Left hindlimb (tissue), 1 donor: ENCODE measurements at regions not wholly inside any gene's neighbourhood (a gene's known extent, or its start where the extent isn't known, plus 50 kb on each side); places are given as distances from the start of the nearest gene placed in this dataset.

Experiments used
- DNase-seq: peaks from one replicate; pipeline ENCODE4 v3.0.0-alpha.2; 2018

DNA sequence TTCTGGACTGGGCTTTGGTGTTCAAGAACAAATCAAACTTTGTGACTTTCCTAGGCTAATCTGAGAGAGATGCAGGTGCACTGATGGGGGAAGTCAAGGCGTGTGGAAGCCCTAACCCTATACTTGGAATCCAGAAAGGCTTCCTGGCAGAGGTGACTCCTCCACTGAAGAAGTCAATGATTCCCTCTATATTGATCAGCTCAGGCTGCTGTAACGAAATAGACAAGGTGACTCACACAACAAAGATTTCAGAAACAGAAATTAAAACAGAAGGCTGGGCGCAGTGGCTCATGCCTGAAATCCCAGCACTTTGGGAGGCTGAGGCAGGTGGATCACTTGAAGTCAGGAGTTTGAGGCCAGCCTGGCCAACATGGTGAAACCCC lies 69.6 kb upstream of the GGTA1 start:
- DNase-seq, result no peak

DNA sequence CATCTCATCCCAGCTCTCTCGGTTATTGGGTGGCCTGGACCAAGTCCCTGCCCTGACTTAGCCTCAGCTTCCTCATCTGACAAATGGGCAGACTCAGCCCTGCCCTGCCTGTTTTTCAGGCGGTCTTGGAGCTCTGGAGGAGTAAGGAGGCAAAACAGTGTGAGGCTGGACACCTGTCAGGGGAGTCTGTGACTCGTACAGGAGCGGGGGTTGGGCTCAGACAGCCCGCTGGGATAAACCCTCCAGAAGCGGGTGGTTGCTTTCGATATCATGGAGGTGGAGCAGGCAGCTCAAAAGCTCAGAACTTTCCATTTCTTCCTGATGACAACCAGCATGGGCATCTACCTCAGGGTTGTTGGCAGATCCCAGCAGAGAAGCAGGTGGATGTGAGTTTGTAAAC lies 72.9 kb upstream of the GGTA1 start:
- no peak for DNase-seq

DNA sequence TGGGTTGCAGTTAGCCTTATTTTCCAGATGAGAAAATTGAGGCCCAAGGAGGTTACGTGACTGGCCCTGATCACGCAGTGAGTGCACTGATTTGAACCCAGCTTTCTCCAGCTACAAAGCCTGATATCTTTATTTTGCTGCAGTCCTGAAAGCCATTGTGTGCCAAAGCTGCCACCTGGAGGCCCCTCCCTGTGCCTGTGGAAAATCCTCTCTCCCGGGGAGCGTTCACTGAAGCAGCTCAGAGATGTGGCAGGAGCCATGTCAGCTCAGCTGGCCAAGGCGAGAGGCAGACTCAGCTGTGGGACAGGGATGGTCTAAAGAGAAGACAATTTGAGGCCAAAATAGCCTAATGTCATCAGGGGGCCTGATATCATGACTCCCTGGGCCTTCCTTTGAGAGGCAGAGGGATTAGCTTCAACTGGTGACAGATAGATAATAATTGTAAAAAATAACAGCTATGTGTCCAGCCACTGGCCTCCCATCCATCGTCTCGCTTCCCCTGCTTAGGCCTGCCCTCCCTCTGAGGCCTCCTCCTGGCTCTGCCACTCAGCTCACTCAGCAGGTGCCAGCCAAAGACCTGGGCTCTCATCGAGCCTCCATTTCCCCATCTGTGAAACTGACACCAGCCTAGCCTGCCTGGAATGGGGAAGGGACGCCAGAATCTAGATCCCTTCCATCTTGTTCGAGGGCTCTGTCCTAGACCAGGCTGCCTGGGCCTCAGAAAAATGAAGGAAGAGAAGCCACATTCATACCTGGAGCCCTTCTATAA lies 74.3 kb upstream of the GGTA1 start:
- no peak for DNase-seq

DNA sequence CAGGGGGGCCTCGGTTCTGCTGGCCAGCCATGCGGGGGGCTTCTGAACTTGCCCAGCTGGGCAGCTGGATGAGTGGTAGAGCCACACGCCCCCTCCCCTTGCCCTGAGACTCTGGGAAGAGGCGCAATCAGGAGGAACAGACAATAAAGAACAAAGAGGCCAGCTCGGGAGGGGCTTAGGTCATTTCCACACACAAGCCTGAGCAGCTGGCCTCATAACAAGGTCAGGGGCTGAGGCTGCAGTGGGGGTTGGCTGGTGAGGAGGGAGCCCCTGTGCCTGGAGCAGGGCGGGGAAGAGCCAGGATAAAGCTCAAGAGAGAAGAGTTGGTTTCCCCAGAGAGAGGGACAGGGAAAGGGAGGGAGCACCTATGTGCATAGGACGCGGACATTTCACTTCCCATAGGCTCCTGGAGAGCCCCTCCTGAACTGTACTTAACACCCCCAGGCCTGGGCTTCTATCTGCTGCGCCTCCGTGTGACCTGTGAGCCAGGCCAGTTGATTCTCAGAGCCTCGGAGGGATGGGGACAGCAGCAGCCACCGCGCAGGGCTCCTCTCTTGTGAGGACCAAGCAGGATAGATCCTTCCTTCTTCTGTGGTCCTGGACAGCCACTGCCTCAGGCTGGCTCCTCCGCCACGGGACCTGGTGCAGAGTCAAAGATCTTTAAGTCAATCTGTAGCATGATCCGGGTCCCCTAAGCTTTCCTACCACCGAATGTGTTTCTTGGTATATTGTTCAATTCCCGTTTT lies 75.3 kb upstream of the GGTA1 start:
- DNase-seq, result no peak

DNA sequence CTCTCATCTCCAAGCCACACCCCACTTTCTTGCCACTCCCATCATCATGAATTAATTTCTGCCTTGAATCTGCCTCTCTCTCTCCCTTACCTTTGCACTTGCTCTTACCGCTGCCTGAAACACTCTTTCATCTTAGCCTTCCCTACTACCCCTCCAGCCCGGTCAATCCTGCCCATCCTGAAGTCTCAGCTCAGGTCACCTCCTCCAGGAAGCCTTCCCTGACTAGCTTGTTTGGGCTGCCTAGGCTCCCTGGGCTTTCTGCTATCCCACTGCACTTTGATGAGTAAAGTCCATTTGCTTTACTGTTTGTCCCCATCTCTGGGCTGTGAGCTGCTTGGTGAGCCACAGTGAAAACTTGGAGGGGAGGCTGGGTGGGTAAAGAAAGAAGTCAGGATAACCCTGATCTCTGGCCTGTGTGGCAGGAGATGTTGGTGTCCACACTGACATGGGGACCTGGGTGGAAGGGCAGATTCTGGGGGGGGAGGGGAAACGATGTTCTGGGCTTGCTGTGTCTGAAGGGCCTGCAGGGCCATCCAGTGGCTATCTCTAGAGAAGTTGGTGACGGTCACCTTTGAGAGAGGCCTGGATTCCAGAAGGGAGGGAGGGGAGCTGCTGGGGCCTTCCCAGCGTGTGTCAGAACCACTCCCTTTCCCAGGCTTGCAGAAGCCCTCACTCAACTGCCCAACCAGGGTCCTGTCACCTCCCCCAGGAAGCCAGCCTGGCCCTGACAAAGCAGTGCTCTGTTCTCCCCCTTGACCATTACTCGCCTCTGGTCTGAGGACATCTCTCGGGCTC lies 75.0 kb upstream of the DAB2IP start:
- no peak for DNase-seq

DNA sequence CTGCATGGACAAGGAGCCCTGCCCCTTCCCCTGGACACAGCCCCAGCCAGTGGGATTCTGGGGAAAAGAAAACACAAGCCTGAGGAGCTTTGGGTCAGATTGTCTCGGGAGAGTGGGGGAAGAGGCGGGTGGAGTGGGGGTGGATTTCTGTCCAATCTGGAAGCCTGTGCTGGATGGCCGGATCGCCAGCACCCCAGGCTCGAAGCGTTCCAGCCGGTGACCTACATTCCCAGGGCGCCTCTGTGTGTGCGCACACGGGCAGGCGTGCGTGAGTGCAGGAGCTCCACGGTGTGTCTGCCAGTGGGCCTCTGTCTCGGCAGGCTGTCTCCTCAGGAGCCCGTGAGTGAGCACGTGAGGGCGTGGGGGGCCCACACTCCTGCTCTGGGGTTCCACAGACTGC lies 74.3 kb upstream of the DAB2IP start:
- DNase-seq, result no peak

DNA sequence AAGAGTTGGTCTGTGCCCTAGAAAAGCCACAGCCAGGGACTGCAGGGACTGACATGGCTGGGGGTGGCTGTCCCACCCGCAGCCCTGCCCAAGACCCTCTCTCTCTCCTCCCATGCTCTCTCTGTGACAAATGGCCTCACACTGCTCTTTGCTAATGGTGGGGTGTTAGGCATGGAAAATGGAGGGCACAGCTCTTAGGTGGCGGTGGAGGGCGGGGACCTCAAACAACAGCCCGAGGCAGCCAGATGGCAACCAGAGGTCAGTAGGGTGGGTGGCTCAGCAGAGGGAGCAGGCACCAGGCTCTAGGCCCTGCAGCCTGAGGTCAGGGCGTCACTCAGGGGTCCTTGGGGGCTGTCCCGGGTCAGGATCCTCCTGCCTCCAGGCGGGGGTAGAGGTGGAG lies 73.9 kb upstream of the DAB2IP start:
- no peak for DNase-seq

DNA sequence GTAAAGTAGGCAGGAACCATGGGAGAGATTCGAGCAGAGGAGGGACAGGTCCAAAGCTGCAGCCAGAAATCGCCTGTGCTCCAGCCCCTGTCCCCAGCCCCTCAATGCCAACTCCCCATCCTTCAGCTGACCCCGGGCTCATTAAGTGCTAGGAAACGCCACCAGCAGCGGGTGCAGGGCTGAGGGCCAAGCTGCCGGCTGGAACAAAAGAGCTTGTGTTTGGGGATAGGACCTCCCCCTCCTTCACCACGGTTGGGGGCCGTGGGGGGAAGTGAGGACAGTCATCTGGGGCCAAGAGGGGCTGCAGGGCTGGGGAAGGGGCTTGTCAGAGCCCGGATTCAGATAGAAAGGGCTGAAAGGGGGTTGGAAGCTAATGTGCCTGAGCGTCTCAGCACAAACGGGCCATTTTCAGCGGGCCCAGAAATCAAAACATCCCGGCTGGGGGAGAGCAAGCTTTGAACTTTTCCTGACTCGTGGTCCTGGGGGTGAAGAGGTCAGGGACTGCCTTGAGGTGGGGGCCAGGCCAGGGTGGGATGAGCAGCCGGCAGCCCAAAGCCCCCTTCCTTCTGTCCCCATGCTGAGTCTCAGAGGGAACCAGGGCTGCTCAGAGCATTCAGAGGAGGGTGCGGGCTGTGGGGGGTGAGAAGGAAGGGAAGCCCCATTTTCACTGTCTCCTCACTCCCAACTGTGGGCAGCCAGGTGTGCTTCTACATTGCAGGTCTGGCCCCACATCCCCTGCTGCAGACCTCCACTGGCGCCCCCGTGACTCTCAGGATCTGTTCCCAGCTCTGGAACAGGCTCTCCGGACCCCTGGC lies 69.4 kb upstream of the DAB2IP start:
- no peak for DNase-seq

DNA sequence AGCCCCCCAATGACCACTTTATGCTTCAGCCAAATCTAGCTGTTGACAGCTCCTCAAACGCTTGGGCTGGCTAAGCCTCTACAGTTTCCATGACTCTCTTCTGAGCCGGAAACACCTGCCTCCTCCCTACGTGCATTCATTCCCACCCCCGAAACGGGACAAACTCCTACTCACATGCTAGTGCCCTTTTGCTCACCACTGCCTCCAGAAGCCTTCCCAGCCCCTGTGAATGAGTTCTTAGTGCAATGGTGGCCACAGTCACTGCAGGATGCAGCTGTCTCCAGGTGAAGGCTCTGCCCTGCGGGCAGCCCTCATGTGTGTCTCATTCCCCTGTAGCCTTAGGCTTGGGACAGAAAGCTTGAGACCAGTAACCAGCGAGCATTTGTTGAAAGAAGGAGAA lies 68.8 kb upstream of the DAB2IP start:
- no peak for DNase-seq

DNA sequence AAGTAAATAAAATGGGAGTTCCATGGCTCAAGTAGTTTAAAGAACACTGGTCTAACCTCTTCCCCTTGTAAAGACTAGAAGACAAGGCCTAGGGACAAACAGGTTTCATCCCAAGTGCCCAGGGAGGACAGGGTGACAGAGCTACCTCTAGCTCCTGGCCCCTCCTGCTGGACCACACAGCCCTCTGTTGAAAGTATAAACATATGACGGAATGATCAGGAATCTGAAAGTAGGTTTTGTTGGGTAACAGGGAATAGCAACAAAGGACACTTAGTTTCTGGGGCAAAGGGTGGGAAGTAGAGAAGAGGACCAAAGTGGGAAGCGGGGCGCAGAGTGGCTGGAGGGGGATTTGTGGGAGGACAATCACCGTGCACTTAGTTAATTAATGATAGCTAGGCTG lies 67.0 kb upstream of the DAB2IP start:
- DNase-seq, result no peak

DNA sequence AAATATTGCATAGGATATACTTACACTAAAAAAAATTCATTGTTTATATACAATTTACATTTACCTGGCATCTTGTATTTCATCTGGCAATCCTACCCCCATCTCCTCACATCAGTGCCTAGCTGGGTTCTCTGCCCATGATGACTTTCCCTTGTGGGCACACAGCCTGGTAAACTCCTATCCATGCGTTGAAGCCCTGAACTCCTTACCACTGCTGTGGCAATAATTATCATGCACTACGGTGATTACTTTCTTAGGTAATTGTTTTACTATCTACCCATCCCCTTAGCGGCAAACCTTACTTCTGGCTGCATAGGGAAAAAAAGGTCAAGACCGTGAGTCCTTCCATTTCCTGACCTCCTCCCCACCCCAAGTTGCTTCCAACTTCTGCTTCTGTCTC lies 63.6 kb upstream of the DAB2IP start:
- no peak for DNase-seq

DNA sequence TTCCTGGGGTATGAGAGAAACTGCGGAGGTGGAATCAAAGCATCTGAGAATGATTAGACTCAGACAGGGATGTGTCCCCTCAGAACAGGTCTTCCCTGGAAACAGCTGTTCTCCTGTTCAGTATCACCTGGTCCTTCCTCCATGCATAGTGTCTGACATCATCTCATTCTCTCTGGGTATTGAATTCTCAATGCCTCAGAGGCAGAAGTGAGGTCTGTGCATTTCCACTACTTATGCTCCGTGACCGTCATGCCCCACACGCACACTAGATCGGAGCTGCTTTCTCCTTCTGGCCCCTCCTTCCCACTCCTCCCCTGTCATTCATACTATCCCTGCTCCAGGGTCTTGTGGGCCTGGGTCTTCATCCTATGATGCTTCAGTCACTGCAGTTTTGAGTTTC lies 61.4 kb upstream of the DAB2IP start:
- DNase-seq, result no peak

DNA sequence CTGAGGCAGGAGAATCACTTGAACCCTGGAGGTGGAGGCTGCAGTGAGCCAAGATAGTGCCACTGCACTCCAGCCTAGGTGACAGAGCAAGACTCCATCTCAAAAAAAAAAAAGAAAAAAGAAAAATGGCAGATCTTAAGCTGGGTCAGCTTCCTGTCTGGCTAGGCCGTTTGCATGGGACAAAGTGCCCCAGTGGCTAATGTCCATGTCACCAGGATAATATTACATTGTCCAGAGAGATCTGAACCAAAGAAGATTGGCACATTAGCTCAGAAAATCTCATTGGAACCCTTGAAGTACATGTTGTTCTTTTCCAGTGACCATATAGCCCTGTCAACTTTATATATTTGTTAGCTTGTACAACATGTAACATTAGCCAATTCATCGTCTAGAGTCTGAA lies 59.2 kb upstream of the DAB2IP start:
- no peak for DNase-seq

DNA sequence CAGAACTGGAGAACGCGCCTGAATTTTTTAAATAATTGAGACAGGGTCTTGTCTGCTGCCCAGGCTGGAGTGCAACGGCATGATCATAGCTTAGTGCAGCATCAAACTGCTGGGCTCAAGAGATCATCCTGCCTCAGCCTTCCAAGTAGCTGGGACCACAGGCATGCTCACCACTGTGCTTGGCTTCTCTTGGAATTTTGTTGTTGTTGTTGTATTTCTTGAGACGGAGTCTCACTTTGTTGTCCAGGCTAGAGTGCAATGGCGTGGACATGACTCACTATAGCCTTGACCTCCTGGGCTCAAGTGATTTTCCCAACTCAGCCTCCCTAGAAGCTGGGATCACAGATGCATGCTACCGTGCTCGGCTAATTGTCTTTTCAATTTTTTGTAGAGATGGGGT lies 58.4 kb upstream of the DAB2IP start:
- DNase-seq, result no peak

DNA sequence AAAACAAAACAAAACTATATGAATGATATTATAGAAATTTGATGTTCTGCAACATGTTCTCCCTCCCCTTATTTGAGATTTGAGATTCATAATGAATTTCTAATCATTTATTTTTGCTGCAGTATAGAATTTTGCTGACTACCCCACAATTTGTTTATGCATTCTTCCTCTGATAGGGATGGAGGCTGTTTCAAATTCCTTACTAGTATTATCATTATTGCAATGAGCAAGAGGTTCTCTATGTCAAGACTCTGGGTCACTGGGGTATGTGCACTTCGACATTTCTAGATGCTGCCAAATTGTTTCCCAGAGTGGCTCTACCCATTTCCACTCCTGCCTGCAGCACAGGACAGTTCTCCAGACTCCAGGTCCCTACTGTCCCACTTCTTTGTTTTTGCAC lies 54.9 kb upstream of the DAB2IP start:
- no peak for DNase-seq

DNA sequence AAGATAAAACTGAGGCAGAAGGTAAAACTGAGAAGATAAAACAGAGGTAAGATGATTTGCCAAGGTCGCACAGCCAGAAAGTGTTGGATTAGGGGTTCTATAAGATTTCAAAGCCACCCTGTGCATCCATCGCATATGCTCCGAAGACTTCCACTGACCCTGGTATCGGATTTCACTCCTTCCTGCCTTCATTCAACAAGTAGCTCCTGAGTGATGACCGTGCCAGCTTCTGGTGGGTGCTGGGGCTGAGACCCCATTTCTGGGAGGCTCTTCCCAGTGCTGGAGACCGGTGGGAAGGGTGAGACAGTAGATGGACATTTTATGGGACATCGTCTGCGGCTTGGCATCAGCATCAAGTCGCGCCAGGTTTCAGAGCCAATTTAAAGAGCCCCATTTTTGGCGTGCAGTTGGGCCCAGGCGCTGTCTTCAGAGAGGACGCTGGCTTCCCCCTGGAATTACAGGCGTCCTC lies 53.7 kb upstream of the DAB2IP start:
- no peak for DNase-seq

DNA sequence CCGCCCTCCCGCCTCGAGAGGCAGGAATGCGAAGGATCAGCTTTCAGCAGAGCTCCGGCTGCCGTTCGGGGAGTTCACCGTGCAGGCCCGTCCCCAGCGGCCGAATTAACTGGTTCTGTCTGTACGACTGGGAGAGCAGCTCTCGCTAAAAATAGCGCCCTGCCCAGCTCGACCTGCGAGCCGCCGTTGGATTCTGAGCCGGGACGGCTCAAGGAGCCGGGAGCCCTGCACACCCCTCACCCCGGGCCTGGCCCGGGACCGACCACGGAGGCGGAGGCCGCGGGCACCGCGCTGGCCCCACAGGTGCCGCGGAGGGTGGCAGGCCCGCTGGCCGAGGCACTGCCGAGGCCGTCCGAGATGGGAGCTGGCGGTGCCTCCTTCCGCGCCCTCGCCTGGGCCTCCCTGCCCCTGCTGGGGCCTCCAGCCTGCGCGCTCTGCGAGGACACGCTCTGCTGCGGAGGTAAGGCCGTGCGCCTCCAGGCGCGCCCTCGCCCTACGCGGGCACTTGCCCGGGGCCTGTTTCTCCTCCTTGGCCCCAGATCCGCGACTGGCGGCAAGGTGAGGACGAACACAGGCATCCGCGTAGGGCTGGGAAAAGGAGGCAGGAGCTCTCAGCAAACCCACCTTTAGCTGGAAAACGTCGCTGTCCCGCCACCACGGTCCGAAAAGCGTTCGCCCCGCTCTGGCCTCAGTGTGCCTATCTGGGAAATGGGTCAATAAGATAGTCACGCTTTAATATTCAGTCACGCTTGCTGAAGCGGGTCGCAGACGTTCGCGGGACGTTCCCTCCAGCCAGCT lies 53.1 kb upstream of the DAB2IP start:
- peak; percentile 86 for DNase-seq

DNA sequence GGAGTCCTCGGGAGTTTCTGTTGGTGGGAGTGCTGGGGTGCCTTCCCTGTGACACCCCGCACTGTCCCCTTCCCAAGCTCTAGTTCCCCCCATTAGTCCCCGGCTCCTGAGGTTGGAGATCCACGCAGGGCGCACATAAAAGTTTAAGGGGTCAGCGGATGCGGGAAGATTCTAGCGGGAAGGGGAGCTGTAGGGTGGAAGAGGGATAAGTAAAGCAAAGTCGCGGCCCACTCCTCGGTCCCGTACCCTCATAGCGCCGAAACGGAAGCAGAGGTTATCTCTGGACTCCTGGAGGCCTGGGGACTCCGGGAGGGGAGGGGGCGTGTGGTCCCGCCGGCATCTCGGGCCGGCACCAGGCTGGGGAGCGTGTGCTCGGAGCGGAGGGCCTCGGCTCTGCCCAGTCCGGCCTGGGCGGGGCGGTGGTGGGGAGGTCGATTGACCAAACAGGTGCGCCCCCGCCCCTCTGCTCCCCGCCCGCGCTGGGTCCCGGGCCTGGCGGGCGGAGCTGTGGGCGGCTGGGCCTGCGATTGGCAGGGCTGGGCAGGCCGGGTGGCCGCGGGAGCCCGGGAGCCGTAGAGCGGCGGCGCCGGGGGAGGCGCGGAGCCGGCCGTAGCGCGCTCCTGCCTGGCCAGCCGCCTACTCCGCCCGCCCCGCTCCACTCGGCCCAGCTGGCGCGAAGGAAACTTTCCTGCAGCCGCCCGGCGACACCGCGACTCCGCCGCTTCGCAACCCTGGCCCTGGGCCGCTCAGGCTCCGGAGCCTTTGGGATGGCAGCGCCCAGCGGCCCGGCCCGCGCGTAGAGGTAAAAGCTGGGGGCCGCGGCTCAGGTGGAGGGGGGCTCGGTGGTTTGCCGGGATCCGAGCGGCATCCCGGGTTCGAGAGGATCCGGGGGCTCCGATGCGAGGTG lies 52.2 kb upstream of the DAB2IP start:
- peak; percentile 82 for DNase-seq

DNA sequence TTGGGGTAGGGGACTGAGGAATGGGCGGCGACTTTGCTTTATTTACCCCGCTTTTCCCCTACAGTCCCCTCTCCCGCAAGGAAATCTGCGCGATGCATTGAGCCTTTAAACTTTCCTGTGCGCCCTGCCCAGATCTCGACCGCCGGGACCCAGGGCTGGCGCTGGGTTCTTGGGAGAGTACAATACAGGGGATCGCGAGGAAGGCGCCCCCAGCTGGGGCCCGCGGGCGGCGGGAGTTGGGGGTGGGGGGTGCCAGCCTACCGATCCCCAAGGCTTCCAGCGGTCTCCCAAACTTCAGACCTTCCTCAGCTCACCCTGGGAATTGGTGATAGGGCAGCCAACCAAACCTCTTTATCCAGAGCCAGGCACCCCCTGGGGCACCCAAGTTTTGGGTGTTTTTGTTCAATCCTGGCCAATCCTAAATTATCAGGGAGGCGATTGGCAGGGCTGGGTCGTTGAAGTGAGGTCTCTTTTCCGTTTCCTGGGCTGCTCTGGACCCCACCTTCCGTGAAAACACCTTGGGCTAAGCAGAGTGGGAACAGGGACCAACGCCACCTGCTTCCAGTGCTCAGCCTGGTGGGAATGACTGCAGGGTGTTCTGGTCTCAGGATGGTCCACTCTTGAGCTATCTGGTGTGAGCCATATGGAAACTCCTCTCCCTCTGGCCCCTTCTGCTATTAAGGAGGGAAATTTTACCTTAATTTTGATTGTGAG lies 51.4 kb upstream of the DAB2IP start:
- DNase-seq, result no peak

DNA sequence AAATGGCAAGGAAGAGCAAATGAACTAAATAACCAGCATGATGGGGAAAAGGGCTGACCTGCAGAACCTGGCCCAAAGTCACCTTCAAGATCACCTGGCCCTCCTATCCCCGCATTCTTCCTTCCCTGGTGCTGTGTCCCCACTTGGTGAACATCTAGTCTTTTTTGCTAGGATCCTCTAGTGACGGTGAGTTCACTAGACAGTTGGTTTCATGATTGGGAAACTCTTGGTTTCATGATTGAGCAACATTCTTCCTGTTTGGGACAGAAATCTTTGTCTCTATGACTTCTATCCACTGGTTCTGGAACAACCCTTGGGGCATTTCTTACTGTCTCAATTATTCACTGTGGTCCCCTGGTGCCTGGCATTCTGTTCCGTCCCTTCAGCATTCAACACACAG lies 50.2 kb upstream of the DAB2IP start:
- no peak for DNase-seq
